GM18858 (cell line): ENCODE measurements at regions not wholly inside any gene's neighbourhood (a gene's known extent, or its start where the extent isn't known, plus 50 kb on each side); places are given as distances from the start of the nearest gene placed in this dataset.
"Not testable (repeated sequence)": the region's sequence is repeated elsewhere in the genome, so short reads cannot be mapped to it uniquely, and the experiment has no call there.

Source experiments
- ATAC-seq: cut with Tn5 transposase; IDR thresholded peaks from one replicate; pipeline ENCODE4 v1.9.1; 2021; ENCODE audit not compliant: unreplicated experiment

DNA sequence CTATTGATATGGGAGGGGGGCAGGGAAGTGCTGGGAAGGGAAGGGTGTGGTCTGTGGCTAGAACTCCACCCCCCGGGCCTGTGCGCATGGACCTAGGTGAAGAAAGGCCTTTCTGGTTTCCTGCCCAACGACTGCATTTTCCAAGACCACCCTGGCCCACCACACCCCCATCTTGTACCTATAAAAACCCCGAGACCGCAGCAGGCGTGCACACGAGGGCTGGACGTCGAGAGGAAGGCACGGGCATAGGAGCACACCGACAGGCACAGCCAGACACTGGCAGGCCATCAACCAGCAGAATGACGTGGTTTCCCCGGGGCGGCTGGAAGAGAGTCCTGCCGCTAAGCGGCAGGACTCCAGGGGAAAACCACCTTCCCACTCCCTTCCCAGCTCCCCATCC, 981.1 kb downstream of the PCDH7 start:
- ATAC-seq, result no peak

DNA sequence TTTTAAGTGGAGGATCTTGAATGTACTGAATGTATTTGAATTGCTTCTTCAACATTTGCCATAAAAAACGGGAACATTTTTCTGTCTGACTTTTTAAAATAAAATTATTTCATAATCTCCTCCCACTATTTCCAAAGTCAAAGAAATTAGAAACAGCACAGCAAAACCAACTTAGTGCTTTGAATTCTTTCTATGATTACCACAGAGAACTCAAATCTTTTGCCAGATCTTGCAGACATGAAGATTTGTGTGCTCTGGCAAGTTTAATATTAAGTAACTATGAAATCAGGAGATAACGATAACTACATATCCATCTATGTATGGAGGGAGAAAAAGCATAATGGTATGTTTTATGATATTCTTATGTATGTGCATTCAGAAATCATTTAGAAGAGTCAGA, 982.2 kb downstream of the PCDH7 start:
- no peak for ATAC-seq

DNA sequence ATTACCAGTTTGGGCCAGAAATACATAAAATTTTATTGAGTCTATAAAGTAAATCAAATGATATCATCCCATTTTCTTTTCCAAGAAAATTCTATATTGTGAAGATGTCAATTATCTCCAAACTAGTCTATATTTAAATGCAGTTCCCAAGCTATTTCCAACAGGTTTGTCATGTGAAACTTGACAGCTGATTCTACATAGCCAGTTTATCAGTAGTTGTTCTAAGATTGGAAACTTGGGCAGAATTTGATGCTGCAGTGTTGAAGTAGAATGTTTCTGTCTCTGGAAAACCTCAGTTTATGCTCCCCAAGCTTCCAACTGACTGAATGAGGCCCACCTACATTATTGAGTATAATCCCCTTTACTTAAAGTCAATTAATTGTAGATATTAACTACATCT, 994.1 kb downstream of the PCDH7 start:
- no peak for ATAC-seq

DNA sequence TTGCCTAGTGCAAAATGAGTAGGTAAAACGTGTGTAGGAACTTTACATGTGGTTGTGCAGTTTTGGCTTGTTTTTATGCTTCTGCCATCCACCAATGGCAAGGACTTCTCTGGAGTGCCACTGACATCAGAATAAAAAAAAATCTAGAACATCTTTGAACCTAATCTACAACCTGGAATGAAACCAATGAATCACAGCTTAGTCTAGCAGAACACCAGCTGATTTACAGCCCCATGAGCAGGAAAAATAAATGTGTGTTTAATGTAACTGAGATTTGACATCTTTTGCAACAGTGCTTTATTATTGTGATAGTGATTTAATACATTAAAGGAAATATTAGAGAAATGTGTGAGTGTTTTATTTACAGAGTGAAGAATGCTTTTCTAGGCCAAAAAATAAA, 995.1 kb downstream of the PCDH7 start:
- no peak for ATAC-seq

DNA sequence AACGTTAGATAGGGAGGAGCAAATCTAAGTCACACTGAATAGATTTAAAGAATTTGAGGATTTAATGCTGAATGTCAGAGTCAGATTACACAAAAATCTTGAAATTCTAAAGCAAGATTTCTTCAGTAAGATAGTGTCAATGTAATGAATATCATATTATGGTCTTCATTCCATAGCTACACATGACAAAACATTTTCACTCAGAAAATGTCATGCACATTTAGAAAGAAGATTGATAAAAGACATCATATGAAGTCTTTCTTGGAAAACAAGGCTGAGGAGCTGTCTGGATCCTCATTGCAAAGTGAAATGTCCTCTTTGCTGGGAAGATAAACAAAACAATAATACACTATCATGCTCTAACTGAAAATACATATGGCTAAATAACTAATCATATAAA, 1006.9 kb downstream of the PCDH7 start:
- no peak for ATAC-seq

DNA sequence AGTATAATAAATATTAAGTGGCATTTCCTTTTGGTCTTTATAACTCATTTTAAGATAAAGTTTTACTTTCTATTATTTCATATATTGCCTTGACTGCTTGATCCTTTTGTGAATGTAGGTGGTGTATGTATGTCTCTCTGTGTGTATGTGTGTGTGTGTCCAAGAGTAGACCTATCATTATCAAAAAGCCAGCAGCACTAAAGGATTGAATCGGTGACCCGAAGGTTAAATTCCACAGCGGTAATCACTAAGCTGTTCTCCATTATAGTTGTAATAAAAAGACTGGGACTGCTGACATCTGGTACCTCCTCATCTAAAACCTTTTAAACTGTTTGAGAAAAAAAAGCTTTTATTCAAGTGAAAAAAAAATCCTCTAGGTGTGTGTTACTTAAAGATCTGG, 1014.8 kb downstream of the PCDH7 start:
- no peak for ATAC-seq

DNA sequence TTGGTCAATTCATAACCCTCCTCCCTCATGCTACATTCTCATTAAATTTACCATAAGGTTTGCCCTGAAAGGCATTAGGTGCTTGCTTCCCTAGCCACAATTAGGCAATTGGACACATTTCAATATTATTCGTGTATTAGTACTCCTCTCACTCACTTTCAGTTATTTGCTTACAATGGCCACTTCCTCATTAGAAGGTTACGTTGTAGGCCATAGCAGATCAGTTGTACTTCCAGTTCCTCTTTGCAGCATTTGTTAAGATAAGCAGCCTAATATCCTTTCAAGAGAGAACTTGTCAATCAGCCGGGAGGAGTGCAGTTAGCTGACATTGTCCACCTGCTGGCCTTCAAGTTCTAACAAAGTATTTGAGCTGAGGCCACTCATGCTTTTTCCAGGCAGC, 1017.2 kb downstream of the PCDH7 start:
- ATAC-seq, result no peak

DNA sequence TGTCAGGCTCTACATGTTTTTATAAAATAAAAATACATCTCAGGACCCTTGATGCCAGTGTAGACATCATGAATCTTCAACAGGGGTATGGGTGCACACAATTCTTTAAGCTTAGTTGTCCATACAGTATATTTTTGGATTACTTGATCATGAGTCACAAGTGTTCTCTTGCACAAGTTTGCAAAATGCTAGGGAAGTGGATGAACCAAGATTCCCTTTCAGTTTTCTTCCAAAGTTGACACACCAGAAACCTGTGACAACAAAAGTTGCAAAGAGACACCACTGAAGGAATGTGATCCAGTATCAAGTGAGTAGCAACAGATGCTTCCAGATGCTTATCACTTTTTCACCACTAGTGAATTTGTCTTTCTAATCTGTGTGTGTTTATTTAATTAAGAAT, 1021.2 kb downstream of the PCDH7 start:
- ATAC-seq, result no peak

DNA sequence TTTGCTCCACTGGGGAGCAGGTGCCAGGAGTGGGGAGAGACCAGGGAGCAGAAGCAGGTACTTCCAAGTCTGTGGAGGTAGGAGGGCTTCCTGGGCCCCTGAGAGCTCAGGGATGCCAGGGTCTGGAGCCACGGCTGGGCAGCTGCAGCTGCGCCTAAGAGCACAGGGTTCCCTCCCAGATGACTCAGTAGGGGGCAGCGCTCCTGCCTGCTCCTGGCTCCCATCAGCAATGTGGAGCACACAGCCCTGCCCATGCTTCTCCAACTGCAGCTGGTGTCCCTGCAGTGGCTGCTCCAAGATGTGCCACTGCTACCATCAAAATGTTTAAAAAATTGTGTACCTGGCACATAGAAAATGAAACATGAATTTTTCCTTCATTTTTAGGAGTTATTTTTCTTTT, 1028.2 kb downstream of the PCDH7 start:
- ATAC-seq, result no peak

DNA sequence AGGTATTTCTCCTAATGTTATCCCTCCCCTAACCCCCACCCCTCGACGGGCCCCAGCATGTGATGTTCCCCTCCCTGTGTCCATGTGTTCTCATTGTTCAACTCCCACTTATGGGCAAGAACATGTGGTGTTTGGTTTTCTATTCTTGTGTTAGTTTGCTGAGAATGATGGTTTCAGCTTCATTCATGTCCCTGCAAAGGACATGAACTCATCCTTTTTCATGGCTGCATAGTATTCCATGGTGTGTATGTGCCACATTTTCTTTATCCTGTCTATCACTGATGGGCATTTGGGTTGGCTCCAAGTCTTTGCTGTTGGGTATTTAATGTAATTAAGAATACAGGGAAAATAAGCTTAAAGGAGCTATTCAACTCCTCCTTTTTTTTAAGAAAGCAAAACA, 1030.4 kb downstream of the PCDH7 start:
- ATAC-seq, result not testable (repeated sequence)

DNA sequence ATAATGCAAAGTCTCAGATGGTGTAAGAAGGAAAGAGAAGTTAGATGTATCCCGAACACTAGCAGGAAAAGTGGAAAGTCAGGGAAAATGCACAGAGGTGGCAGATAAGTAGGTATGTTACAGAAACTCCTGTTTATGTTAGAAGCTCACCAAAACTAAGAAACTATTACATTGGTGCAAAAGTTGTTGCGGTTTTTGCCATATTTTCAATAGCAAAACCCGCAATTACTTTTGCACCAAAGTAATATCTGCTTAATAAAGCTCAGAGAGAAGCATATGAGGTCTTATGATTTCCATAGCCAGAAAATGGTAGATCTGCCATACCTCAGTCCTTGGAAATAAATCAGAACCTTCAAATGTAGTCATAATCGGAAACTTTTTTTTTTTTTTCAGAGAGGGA, 1035.6 kb downstream of the PCDH7 start:
- ATAC-seq, result no peak

DNA sequence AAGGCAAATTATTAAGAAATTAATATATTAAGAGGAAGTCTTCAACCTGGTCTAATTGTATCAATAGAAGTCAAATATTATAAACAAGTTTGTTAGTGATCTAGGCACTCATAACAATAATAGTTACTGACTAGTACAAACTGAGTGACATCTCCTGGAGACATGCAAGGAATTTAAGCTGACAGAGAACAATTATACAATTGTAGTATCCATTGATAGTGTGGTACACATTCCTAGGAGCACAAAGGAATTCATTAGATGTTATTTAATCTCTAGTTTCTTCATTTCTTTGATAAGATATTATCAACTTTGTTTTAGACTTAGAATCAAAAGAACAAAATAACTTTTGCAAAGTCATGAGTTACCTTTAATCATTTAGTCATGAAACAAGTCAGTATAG, 1048.6 kb downstream of the PCDH7 start:
- no peak for ATAC-seq

DNA sequence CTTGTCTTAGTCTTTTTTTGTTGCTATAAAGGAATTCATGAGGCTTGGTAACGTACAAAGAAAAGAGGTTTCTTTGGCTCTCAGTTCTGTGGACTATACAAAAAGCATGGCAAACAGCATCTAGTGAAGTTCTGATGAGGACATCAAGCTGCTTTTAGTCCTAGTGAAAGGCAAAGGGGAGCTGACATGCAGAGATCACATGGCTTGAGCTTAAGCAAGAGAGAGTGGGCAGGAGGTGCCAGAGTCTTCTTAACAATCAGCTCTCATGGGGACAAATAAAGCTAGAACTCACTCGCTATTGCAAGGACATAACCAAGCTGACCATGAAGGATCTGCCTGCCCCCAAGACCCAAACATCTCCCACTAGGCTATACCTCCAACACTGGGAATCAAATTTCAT, 1063.1 kb downstream of the PCDH7 start:
- no peak for ATAC-seq

DNA sequence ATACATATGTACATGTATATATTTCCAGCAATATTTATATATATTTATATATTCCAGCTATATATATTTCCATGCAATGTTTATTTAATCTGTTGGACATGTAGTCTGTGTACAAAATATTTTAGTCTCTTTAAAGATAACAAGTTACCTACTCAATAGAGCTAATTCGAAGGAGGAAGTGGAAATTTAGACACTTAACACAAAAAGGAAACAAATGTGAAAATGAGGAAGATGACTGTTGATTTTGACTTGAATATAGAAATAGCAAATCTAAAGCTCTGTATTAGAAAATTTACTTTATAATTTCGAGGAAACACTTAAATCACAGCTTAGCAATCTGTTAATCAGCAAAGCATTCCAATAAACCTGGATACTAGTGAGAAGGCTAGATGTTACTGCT, 1064.4 kb downstream of the PCDH7 start:
- ATAC-seq, result no peak

DNA sequence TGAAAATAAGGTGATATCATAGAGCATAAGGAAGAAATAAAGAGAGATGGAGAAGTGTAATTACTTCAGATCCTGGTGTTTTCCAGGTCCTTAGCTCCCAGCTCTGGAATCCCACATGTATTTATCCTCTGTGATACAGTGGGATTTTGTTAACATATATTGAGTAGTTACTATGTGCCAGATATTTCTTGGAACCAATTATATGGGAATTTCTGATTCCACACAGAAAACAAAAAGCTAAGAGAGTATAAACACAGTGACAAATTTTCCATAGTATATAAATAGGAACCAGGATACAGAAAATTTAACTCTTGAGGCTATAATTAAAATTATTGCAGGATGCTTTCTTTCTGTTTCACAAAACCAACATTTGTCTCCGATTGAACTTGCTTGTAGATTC, 1067.5 kb downstream of the PCDH7 start:
- no peak for ATAC-seq

DNA sequence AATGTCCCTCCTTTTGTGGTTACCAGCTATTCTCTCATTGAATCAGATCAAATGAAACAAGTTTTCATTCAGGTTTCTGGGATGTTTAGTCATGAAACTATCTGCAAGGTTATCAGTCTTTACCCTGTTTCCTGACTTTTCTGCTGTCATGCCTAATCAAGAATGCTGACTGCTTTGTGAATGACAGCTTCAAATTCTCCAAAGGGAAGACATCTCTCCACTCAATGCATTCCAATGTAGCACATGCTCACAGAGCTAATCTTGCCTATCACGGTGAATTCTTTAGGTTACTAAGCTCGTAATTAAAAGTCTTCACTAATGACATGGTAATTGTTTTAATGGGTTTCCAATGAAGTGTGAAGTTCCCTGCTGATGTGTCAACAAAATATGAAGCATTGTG, 1068.5 kb downstream of the PCDH7 start:
- no peak for ATAC-seq

DNA sequence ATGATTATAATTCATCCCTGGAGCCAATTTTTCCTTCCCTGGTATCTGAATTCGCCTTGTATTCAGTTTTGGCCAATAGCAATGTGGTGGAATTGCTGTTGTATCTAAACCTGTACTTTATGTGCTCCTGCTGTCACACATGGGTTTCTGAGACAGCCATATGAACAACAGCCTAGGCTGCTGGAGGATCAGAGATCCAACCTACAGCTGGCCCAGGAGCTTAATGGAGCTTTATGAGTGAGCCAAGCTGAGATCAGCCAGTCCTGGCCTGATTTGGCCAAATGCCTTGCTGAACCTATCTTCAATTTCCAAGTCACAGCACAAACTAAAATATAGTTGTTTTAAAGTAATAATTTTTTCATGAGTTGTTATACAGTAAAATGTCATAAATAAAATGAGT, 1071.5 kb downstream of the PCDH7 start:
- ATAC-seq, result no peak

DNA sequence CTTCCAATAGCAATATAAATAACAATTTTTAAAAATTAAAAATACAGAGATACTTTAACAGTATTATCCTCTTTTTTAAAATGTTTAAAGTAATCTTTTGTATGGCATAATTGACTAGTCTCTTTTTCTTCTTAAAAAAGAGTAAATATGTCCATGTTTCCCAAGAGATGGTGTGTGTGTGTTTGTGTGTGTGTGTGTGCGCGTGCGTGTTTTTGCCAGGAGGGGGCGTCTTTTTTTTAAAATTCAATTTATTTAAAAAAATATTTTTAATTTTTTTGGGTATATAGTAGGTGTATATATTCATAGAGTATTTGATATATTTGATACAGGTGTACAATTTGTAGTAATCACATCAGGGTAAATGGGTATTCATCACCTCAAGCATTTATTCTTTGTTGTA, 1073.7 kb downstream of the PCDH7 start:
- ATAC-seq, result no peak

DNA sequence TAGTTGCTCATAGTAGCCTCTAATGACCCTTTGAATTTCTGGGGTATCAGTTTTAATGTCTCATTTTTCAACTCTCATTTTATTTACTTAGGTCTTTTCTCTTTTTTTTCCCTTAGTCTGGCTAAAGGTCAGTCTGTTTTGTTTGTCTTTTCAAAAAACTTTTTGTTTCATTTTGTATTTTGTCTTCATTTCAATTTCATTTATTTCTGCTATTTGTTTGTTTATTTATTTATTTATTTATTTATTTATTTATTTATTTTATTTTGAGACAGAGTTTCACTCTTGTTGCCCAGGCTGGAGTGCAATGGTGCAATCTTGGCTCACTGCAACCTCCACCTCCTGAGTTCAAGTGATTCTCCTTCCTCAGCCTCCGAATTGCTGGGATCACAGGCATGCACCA, 1076.9 kb downstream of the PCDH7 start:
- ATAC-seq, result not testable (repeated sequence)

DNA sequence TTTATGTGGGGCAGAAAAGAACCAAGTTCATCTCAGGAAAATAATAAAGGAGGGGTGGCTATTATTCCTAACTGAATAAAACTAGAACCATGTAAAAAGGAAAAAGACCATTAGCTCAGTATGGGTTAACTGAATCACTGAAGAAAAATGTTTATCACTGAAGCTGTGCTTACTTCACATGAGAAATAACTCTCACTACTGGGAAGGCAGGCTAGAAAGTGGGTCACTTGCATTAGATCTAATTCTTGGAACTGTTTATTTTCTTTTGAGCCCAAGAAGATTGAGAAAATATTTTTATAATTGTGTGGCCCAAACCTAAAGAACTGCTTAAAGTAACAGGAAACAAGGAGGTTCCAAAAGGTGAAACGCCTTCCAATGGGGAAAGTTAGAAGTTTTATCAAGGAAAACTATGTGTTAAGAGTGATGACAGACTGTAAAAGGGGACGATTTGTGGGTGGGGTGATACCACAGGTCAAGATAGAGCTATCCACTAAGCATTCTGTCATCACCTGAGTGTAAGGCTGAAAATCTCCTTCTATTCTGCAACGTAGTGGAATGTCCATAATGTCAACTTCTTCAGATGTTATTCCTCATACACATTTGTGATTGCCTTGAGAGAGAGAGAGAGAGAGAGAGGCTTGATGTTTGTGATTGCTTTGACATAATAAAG, 1083.5 kb downstream of the PCDH7 start:
- ATAC-seq, result no peak

DNA sequence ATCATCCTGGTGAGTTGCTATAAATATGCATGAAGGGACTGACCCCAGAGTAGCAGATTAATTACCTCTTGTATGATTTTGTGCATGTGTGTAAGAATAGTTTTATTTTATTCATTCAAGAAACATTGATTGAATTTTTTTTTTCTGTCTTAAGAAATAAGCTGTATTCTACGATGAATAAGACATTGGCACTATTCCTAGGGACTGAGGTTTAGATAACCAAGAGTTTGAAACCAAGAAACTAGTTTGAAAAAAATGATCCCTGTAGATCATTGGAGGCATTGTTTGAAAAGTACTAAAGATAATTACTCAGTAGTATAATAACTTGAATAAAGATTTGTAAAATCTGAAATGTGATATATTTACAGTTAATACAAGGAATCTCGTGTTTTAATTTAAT, 1086.9 kb downstream of the PCDH7 start:
- ATAC-seq, result no peak

DNA sequence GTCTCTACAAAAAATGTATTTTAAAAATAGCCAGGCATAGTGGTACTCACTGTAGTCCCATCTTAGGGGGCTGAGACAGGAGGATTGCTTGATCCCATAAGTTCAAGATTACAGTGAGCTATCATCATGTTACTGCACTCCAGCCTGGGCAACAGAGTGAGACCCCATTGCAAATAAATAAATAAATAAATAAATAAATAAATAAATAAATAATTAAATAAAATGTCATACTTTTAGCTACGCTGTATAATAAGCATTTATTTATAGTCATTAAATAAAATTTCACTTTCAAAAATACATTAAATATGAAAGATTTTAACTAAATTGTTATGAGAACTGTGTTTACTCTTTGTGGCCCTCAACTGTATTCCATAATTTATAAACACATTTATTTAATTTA, 1124.2 kb downstream of the PCDH7 start:
- ATAC-seq, result no peak

DNA sequence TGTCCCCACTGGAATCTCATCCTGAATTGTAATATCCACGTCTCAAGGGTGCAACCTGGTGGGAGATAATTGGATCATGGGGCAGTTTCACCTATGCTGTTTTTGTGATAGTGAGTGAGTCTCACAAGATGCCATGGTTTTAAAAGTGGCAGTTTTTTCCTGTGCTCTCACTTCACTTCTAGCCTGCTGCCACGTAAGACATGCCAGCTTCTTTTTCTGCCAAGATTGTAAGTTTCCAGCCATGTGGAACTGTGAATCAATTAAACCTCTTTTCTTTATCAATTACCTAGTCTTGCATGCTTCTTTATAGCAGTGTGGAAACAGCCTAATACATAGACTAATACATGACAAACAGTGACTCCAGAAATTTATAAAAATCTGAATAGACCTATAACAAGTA, 1131.8 kb downstream of the PCDH7 start:
- no peak for ATAC-seq

DNA sequence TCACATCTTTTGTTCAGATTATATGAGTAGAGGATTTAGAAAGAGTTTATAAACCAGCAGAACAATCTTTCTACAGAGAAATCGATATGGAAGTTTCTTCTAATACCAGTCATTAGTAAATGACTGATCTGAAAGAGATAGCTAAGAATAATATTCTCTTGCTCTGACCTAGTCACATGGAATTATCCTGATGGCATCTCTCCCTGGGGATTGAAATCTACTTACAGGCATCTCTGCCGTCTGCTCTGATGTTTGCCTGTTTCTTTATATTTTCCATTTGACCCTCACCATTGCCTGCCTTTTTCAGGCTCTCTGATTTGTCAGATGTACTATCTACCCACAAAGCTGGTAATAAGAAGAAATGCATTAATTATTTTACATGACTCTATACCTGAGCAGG, 1157.3 kb downstream of the PCDH7 start:
- no peak for ATAC-seq
